22Rv1 (cell line): ENCODE measurements at regions not wholly inside any gene's neighbourhood (a gene's known extent, or its start where the extent isn't known, plus 50 kb on each side); places are given as distances from the start of the nearest gene placed in this dataset.

Source experiments
- H3K27ac ChIP-seq: fragments of 450-650 bp; 2 replicates; pipeline ENCODE4 v1.5.1; 2017
- CTCF ChIP-seq: fragments of 450-650 bp; IDR thresholded peaks from 2 replicates; pipeline ENCODE4 v1.5.1; 2017; ENCODE audit warnings: mild to moderate bottlenecking
- ZFX ChIP-seq: fragments of 450-650 bp; IDR thresholded peaks from 2 replicates; pipeline ENCODE4 v1.6.1; 2017; ENCODE audit warnings: antibody characterized with exemption, borderline replicate concordance

GRCh38 chr20:50339466-50339901 is 148.9 kb downstream of the CEBPB start:
- no peak for TF ChIP-seq ZFX
- no peak overlapping the region for H3K27ac ChIP-seq

- TF ChIP-seq ZFX (no peak), CTCF (no peak)
- no peak overlapping the region for H3K27ac ChIP-seq
Measured at GRCh38 chr20:50340541-50340940, 149.9 kb downstream of the CEBPB start.

- H3K27ac ChIP-seq = no peak overlapping the region
Measured at GRCh38 chr20:50341050-50341449, 150.4 kb downstream of the CEBPB start.

GRCh38 chr20:50341880-50342637 is 151.4 kb downstream of the CEBPB start:
- H3K27ac ChIP-seq = no peak overlapping the region
- no peak for TF ChIP-seq ZFX
- TF ChIP-seq CTCF = no peak

More at GRCh38 chr20:50341050-50341449, 150.4 kb downstream of the CEBPB start:
- no peak for TF ChIP-seq ZFX
- TF ChIP-seq CTCF = no peak

- TF ChIP-seq CTCF (no peak), ZFX (no peak)
- H3K27ac ChIP-seq = no peak overlapping the region
Measured at GRCh38 chr20:50342638-50343102, 152.0 kb downstream of the CEBPB start.

GRCh38 chr20:50343125-50343489 is 152.5 kb downstream of the CEBPB start:
- TF ChIP-seq ZFX = no peak
- no peak for TF ChIP-seq CTCF
- no peak overlapping the region for H3K27ac ChIP-seq

GRCh38 chr20:50343490-50344179 is 153.0 kb downstream of the CEBPB start:
- no peak overlapping the region for H3K27ac ChIP-seq
- TF ChIP-seq CTCF (no peak), ZFX (no peak)
